ENCODE measurements at regions not wholly inside any gene's neighbourhood (a gene's known extent, or its start where the extent isn't known, plus 50 kb on each side); places are given as distances from the start of the nearest gene placed in this dataset.

- DNase-seq: no peak
- CTCF ChIA-PET: no interaction called here
- WGBS (ENCODE audit: insufficient coverage): no CpG with 5 or more reads among the region's 1 CpG
- no peaks in the 10 kb centered on the region for H3K79me2 ChIP-seq (ENCODE audit: control insufficient read depth, insufficient read depth, low read length)
- H3K9me3 Mint-ChIP-seq (ENCODE audit: insufficient read depth): no peaks in the 10 kb centered on the region
- H3K4me1 ChIP-seq (ENCODE audit: control insufficient read depth in 2 of 2, insufficient read depth in 2 of 2, low read length in 2 of 2): no peaks in the 10 kb centered on the region
- no peaks in the 10 kb centered on the region for H3K9me3 ChIP-seq (ENCODE audit: control extremely low read depth in 1 of 3, control insufficient read depth in 2 of 3, insufficient read depth in 1 of 3, low read length in 2 of 3)
- H3K4me3 ChIP-seq (ENCODE audit: control extremely low read depth in 1 of 5, extremely low read depth in 1 of 5, insufficient read depth in 1 of 5, low read depth in 2 of 5, low read length in 4 of 5): no peak overlapping the region
- ATAC-seq (ENCODE audit: low read depth): no peak
- H3K4me1 Mint-ChIP-seq: no peaks in the 10 kb centered on the region
- H3K27ac Mint-ChIP-seq: no peak overlapping the region
- H4K20me1 ChIP-seq (ENCODE audit: control insufficient read depth, insufficient read depth, low read length, poor library complexity, severe bottlenecking): no peaks in the 10 kb centered on the region
- intact Hi-C loops (cut with micrococcal nuclease): no loop called here
- no peaks in the 10 kb centered on the region for H3K27me3 Mint-ChIP-seq
- H3K27me3 ChIP-seq (replicated peaks in 1 of 4; ENCODE audit: control extremely low read depth in 1 of 4, control insufficient read depth in 3 of 4, insufficient read depth in 4 of 4, low read length in 3 of 4): no peaks in the 10 kb centered on the region
- H2AFZ ChIP-seq (ENCODE audit: insufficient read depth, low read depth, low read length, poor library complexity, severe bottlenecking): no peak overlapping the region
- TF ChIP-seq EZH2 (IDR thresholded peaks at IDR 0.05; ENCODE audit: borderline replicate concordance, insufficient read depth, low read depth, low read length, poor library complexity, severe bottlenecking) (no peak), CTCF (IDR thresholded peaks at IDR 0.05) (no peak)
- POLR2A ChIA-PET: no interaction called here
- no peak overlapping the region for H3K4me2 ChIP-seq (replicated peaks; ENCODE audit: low read depth, low read length, poor library complexity, severe bottlenecking)
- H3K4me3 Mint-ChIP-seq: no peak overlapping the region
- H3K9ac ChIP-seq (ENCODE audit: low read length): no peak overlapping the region
- no peak overlapping the region for H3K27ac ChIP-seq (ENCODE audit: low read length in 2 of 2)
- H3K36me3 ChIP-seq (replicated peaks in 1 of 2; ENCODE audit: control extremely low read depth in 1 of 2, control insufficient read depth in 1 of 2, extremely low read depth in 1 of 2, insufficient read depth in 2 of 2, low read length in 1 of 2): no peaks in the 10 kb centered on the region
These were observed 511.8 kb downstream of the EPHA3 start for GRCh38 chr3:89619263-89619662.

- H3K4me1 Mint-ChIP-seq: no peaks in the 10 kb centered on the region
- Histone ChIP-seq H3K36me3 (replicated peaks in 1 of 2; ENCODE audit: control extremely low read depth in 1 of 2, control insufficient read depth in 1 of 2, extremely low read depth in 1 of 2, insufficient read depth in 2 of 2, low read length in 1 of 2) (no peaks in the 10 kb centered on the region), H3K4me2 (replicated peaks; ENCODE audit: low read depth, low read length, poor library complexity, severe bottlenecking) (no peak overlapping the region), H2AFZ (ENCODE audit: insufficient read depth, low read depth, low read length, poor library complexity, severe bottlenecking) (no peak overlapping the region), H3K4me1 (ENCODE audit: control insufficient read depth in 2 of 2, insufficient read depth in 2 of 2, low read length in 2 of 2) (no peaks in the 10 kb centered on the region), H3K9me3 (ENCODE audit: control extremely low read depth in 1 of 3, control insufficient read depth in 2 of 3, insufficient read depth in 1 of 3, low read length in 2 of 3) (no peaks in the 10 kb centered on the region), H3K27ac (ENCODE audit: low read length in 2 of 2) (no peak overlapping the region), H3K79me2 (ENCODE audit: control insufficient read depth, insufficient read depth, low read length) (no peaks in the 10 kb centered on the region), H4K20me1 (ENCODE audit: control insufficient read depth, insufficient read depth, low read length, poor library complexity, severe bottlenecking) (no peaks in the 10 kb centered on the region), H3K9ac (ENCODE audit: low read length) (no peak overlapping the region), H3K27me3 (replicated peaks in 1 of 4; ENCODE audit: control extremely low read depth in 1 of 4, control insufficient read depth in 3 of 4, insufficient read depth in 4 of 4, low read length in 3 of 4) (no peaks in the 10 kb centered on the region), H3K4me3 (ENCODE audit: control extremely low read depth in 1 of 5, extremely low read depth in 1 of 5, insufficient read depth in 1 of 5, low read depth in 2 of 5, low read length in 4 of 5) (no peak overlapping the region)
- H3K27ac Mint-ChIP-seq: no peak overlapping the region
- CTCF ChIA-PET: no interaction called here
- intact Hi-C loops (cut with micrococcal nuclease): no loop called here
- 50% methylated on average over 1 of the region's 4 CpGs for WGBS (ENCODE audit: insufficient coverage)
- no peak for ATAC-seq (ENCODE audit: low read depth)
- POLR2A ChIA-PET: no interaction called here
- no peaks in the 10 kb centered on the region for H3K9me3 Mint-ChIP-seq (ENCODE audit: insufficient read depth)
- no peak for TF ChIP-seq EZH2 (IDR thresholded peaks at IDR 0.05; ENCODE audit: borderline replicate concordance, insufficient read depth, low read depth, low read length, poor library complexity, severe bottlenecking)
- TF ChIP-seq CTCF (IDR thresholded peaks at IDR 0.05): no peak
- no peaks in the 10 kb centered on the region for H3K27me3 Mint-ChIP-seq
- no peak overlapping the region for H3K4me3 Mint-ChIP-seq
- no peak for DNase-seq
These were observed 514.8 kb downstream of the EPHA3 start for GRCh38 chr3:89622063-89622700.
